ENCODE measurements at regions not wholly inside any gene's neighbourhood (a gene's known extent, or its start where the extent isn't known, plus 50 kb on each side); places are given as distances from the start of the nearest gene placed in this dataset.

DNA sequence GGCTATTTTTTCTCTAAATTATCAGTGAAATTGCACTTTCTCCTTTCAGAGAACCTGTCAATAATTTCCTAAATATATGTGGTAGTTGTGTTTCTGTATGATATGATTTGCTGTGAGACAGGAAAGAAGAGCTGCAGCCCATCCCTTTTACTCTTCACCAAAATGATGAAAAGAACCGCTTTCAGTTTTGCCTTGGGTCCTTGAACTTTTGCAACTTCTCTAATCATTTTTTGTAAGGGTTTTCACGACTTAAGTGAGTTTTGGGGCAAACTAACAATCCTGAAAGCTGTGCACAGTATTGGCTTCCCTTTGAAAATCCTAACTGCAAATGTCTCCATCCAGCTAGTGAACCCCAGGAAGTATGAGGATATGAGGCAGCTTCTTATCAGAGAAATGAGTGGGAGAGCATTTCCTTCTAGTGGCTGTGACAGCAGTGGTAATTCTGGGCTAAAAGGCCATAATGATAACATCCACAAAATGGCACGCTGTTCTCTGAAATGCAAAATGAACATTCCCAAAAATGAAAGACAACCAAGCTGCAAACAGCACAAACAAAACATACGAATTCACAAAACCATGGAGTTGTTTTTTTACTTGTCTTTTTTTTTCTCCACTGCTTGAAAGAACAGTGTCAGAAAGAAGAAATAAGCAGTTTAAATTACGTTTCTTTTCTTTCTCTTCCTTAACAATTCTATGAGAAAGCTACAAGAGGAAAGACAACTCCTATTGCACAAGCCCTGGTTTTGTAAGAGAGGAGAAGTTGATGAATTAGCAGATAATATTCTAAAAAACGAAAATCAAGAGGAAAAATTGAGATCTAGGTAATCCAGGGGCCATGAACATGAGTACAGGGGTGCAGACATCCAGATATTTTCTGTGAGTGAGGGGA is 1291.6 kb upstream of the ZEB2 start:
- Histone ChIP-seq H3K27me3 (no peaks in the 10 kb centered on the region), H3K9me3 (no peaks in the 10 kb centered on the region), H3K4me3 (no peak overlapping the region), H3K27ac (no peak overlapping the region), H3K4me1 (no peaks in the 10 kb centered on the region), H3K36me3 (ENCODE audit: low read depth, missing control alignments) (no peaks in the 10 kb centered on the region)
- DNase-seq = no peak
- intact Hi-C loops (cut with DNase I; ENCODE audit: low total_unique reads) = no loop called here
- TF ChIP-seq, protein P1, sequence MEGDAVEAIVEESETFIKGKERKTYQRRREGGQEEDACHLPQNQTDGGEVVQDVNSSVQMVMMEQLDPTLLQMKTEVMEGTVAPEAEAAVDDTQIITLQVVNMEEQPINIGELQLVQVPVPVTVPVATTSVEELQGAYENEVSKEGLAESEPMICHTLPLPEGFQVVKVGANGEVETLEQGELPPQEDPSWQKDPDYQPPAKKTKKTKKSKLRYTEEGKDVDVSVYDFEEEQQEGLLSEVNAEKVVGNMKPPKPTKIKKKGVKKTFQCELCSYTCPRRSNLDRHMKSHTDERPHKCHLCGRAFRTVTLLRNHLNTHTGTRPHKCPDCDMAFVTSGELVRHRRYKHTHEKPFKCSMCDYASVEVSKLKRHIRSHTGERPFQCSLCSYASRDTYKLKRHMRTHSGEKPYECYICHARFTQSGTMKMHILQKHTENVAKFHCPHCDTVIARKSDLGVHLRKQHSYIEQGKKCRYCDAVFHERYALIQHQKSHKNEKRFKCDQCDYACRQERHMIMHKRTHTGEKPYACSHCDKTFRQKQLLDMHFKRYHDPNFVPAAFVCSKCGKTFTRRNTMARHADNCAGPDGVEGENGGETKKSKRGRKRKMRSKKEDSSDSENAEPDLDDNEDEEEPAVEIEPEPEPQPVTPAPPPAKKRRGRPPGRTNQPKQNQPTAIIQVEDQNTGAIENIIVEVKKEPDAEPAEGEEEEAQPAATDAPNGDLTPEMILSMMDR (IDR thresholded peaks at IDR 0.05) = no peak
- no peak for TF ChIP-seq POLR2A (IDR thresholded peaks at IDR 0.05)
- 39 to 44% methylated on average over 6 of the region's 6 CpGs for WGBS, 2 donors

DNA sequence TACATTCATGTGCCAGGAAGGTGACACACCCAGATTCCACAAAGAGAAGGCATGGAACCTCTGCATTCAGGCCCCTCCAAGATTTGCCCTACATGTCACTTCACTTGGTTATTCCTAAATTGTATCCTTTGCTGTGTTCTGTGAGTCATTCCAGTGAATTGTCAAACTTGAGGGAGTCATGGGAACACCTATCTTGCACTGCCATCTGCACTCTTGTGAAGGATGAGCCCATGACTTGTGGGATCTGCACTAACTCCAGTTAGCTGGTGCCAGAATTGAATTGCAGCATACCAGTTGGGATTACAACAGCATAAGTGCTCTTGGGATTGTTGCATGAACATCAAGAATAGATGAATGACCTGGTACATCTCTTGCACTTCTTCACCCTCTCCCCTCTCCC is 1288.0 kb upstream of the ZEB2 start:
- Histone ChIP-seq H3K9me3 (no peaks in the 10 kb centered on the region), H3K27ac (no peak overlapping the region), H3K4me3 (no peak overlapping the region), H3K4me1 (no peaks in the 10 kb centered on the region), H3K36me3 (ENCODE audit: low read depth, missing control alignments) (no peaks in the 10 kb centered on the region), H3K27me3 (no peaks in the 10 kb centered on the region)
- no peak for DNase-seq
- TF ChIP-seq, protein P1 (IDR thresholded peaks at IDR 0.05) = no peak
- no peak for TF ChIP-seq POLR2A (IDR thresholded peaks at IDR 0.05)
- intact Hi-C loops (cut with DNase I; ENCODE audit: low total_unique reads) = no loop called here

DNA sequence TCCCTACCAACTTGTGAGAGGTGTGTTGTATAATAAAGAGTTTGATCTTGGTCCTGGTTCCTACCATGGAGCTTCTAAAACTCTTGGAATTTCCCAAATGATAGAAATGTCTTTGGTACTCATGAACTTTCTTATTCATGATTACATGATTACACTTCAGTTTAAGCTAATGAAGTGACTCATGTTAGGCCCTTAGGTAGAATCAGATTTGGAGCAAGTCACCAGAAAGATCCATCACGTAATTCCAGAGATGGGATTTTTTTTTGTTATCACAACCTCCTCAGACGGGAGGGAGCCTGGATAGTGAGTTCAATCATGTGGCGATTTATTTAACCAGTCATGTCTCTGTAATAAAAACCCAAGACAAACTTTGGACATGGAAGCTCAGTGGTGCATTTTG is 1287.6 kb upstream of the ZEB2 start:
- TF ChIP-seq, protein P1 (IDR thresholded peaks at IDR 0.05) = no peak
- no peak for TF ChIP-seq POLR2A (IDR thresholded peaks at IDR 0.05)
- intact Hi-C loops (cut with DNase I; ENCODE audit: low total_unique reads) = no loop called here
- Histone ChIP-seq H3K9me3 (no peaks in the 10 kb centered on the region), H3K36me3 (ENCODE audit: low read depth, missing control alignments) (no peaks in the 10 kb centered on the region), H3K27ac (no peak overlapping the region), H3K27me3 (no peaks in the 10 kb centered on the region), H3K4me3 (no peak overlapping the region), H3K4me1 (no peaks in the 10 kb centered on the region)
- no peak for DNase-seq
- 90 to 96% methylated on average over 3 of the region's 3 CpGs for WGBS, 2 donors

DNA sequence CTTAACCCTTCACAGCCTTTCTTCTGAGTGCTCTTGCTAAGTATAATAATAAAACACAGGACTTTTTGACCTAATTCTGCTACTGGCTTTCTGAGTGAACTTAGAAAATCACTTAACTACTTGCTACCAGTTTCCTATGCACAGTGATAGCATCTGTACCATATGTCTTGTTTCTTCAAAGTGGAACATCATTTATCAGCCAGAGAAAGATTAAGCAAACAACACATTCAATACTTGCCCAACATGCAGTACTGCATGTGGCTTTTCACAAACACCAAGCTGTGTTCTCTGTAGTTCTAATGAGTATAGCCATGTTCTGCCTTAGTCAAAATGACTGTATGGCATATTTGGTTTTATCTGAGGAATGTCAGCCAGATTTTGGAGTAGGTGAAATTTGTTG is 1286.6 kb upstream of the ZEB2 start:
- Histone ChIP-seq H3K9me3 (no peaks in the 10 kb centered on the region), H3K27me3 (no peaks in the 10 kb centered on the region), H3K36me3 (ENCODE audit: low read depth, missing control alignments) (no peaks in the 10 kb centered on the region), H3K4me1 (no peaks in the 10 kb centered on the region), H3K4me3 (no peak overlapping the region), H3K27ac (no peak overlapping the region)
- DNase-seq = no peak
- intact Hi-C loops (cut with DNase I; ENCODE audit: low total_unique reads) = no loop called here
- TF ChIP-seq, protein P1 (IDR thresholded peaks at IDR 0.05) = no peak
- no peak for TF ChIP-seq POLR2A (IDR thresholded peaks at IDR 0.05)

DNA sequence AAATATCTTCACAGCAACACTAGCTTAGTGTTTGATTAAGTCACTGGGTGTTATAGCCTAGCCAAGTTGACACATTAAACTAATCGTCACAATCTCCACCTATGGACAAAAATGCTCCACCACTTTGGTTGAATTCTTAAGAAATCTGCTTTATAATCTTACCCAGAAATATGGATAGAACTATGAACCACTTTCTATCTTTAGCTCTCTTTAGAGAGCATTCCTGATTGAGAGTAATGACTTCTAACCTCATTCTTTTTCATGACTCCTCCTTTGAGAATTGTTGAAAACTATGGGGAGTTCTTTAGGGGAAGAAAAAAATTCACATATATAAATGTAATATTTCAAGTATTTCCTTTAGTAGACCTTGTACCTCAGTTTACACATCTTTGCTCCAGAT is 1282.2 kb upstream of the ZEB2 start:
- no peaks in the 10 kb centered on the region for H3K4me1 ChIP-seq
- TF ChIP-seq, protein P1 (IDR thresholded peaks at IDR 0.05) = no peak
- TF ChIP-seq POLR2A (IDR thresholded peaks at IDR 0.05) = no peak
- H3K4me3 ChIP-seq = no peak overlapping the region
- H3K36me3 ChIP-seq (ENCODE audit: low read depth, missing control alignments) = no peaks in the 10 kb centered on the region
- 80 to 90% methylated on average over 1 of the region's 1 CpG for WGBS, 2 donors
- H3K27ac ChIP-seq = no peak overlapping the region
- no peak for DNase-seq
- no peaks in the 10 kb centered on the region for H3K27me3 ChIP-seq
- intact Hi-C loops (cut with DNase I; ENCODE audit: low total_unique reads) = no loop called here
- no peaks in the 10 kb centered on the region for H3K9me3 ChIP-seq

All from testis (tissue), 2 donors.